GM18951 (cell line): ENCODE measurements at regions not wholly inside any gene's neighbourhood (a gene's known extent, or its start where the extent isn't known, plus 50 kb on each side); places are given as distances from the start of the nearest gene placed in this dataset.

Source experiments
- POLR2A ChIP-seq: IDR thresholded peaks from 4 replicates; pipeline ENCODE4 v1.6.1; 2011; ENCODE audit warnings: mild to moderate bottlenecking; ENCODE audit not compliant: insufficient read length, insufficient read depth; ENCODE audit errors: extremely low read depth
- in situ Hi-C: fragments of 300-500 bp; cut with MboI; formaldehyde crosslinking; loops from one replicate; pipeline ENCODE4 v1.12.0; 2022; ENCODE audit warnings: low sequenced_read_pairs, mixed read lengths, inconsistent platforms; ENCODE audit not compliant: unreplicated experiment

DNA sequence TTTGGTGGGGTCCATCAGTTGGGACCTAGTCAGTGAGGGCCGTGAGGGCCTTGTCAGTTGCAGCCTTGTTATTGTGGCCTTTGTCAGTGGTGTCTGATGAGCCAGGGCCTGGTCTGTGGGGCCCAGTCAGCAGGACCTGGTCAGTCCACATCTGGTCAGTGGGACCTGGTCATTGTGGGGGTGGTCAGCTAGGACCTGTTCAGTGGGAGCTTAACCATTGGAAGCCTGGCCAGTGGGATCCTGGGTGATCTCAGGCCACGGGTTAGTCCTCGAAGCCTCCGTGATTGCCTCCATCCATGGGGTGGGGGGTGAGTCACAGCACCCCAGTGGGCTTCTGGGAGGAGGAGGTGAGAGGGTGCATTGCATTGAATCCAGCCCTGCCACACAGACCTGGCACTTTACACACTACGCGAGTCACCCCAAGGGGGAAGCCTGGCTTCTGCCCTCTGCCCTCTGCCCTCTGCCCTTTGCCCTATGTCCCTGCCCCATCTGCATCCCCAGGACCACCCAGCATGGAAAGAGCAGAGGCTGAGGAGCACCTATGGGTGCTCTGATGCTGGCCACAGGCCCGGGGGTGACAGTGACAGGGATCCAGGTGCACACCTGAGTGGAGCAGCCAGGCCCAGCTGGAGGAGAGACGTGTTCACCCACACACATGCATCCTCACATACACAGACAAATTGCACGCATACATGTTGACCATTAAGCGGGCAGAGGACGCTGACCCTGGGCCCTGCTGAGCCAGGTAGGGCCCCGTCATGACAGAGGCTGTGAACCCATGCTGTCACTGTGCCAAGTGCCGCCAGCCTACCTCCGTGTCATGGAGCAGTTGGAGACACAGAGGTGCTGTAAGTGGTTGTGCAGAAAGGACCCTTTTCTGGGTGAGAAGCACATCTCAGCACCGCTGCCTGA is 59.8 kb upstream of the TPM4 start:
- in situ Hi-C loops, result no loop called here
- no peak for TF ChIP-seq POLR2A

DNA sequence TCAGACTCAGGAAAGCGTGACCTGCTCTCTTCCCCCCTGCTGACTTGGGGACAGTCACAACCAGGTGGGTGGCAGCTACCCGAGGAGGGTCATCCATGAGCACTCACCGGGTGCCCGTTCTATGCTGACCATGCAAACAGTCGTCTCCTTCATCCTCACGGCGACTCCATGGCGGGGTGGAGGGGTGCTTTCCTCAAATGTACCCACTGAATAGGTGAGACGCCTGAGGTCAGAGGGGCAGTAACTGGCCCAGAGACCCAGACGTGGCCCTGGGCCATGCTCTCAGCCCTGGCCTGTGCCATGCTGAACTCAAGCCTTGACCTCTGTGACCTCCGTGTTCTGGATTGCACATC is 59.2 kb upstream of the TPM4 start:
- TF ChIP-seq POLR2A, result no peak
- in situ Hi-C loops, result no loop called here

DNA sequence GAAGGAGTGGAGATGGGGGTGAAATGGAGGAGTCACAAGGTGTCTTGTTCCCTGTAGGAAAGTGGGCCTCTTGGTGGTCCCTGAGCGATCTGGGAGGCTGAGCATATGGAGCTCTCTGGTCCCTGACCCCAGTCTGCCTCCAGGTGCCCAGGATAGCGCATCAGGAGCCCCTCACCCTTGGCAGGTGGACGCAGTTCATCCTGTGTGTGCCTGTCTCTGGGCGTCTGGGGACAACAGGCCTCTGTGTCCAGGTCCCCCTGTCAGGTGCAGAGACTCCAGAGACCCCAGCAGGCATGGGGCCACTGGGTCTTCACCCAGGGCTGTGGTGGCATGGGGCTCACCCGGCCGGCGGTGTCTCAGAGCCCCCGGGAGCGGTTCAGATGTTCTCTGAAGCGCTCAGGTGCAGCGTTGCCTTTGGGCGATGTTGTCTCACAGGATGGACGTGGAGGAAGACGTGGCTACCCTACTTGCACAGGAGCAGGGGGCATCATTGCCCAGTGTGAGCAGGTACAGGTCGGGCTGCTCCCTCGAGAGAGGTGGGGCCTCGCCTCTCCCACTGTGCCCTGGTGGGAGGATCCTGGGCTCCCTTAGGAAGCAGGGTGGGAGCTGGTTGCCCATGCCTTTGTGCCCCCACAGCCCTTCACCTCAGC is 58.1 kb upstream of the TPM4 start:
- in situ Hi-C loops, result no loop called here
- TF ChIP-seq POLR2A, result no peak

DNA sequence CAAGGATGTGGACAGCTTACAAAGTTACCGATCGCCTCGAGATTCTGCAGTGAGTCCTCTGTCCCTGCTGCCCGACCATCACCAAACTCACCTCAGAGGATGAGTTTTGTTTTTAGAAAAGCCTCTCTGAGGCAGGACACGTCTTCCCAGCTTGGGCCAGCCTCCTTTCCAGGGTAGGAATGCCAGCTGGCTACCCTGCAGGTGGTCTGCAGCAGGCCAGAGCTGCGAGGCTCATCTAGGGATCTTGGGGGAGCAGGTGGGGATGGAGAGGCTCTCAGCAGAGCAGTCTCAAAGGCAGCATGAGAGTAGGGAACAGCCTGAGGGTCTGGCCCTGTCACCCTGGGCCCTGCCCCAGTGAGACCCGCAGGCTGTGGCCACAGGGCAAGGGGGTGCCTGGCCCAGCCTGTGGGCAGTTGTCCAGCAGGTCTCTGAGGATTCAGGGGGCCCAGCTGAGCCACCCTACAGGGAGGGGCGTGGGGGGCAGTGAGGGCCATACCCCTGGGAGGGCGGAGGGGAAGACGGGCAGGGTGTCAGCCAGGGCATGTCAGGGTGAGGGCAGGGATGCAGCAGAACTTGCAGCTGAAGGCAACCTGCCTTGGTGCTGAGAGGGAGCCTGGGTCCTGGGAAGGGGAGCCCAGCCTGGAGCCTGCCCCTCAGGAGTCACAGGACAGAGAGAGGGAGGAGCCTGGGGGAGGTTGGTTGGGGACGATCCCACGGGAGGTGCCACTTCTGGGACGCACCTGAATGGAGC is 57.3 kb upstream of the TPM4 start:
- TF ChIP-seq POLR2A, result no peak
- in situ Hi-C loops, result no loop called here

DNA sequence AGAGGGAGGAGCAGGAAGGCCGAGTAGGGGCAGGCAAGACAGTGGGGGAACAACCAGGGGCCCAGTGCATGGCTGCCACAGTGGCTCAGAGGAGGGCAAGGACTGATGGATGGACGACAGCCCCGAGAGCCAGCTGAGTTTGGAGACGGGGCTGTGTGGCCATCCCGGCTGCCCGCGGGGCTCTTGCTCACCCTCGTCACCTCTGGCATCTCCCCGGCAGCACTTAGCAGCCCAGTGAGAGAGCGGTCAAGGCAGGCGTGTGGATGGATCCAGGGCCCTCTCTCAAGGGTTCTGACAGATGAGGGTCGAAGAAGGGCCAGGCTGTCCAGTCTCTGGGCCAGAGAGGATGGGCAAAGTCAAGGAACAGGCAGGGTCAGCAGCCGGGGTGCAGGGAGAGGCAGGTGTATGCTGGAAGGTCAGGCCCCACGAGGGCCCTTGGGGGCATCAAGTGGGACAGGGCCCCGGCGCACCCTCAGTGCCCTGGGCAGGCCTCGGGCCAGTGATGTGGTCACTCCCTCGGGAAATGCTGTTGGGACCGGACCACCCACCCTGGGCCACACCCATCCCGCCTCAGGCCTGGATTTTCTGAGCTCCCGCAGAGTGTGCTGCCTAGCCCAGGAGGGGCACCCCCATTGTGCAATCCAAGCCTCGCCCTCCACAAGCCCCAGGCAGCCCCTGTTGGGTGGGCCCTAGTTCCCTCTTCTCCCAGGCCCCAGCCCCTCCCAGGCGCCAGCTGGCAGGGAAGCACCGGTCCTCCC is 56.4 kb upstream of the TPM4 start:
- TF ChIP-seq POLR2A, result no peak
- in situ Hi-C loops, result no loop called here

DNA sequence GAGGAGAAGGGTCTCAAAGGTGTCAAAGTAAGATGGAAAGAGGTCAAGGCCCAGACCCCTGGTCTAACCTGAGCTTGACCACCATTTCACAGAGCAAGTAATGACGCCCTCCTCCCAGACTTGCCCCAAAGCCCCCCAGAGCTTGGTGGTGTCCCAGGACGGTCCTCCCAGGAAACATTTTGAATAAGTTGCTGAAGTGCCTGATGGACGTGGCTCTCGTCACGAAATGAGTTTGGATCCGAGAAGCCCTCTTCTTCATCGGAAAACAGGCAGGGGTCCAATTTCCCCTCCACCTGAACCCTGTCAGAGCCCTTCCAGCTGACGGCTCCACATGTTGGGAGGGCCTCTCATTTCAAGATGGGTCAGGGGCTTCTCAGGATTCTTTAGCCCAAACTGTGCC is 54.5 kb upstream of the TPM4 start:
- TF ChIP-seq POLR2A, result no peak
- in situ Hi-C loops, result no loop called here

DNA sequence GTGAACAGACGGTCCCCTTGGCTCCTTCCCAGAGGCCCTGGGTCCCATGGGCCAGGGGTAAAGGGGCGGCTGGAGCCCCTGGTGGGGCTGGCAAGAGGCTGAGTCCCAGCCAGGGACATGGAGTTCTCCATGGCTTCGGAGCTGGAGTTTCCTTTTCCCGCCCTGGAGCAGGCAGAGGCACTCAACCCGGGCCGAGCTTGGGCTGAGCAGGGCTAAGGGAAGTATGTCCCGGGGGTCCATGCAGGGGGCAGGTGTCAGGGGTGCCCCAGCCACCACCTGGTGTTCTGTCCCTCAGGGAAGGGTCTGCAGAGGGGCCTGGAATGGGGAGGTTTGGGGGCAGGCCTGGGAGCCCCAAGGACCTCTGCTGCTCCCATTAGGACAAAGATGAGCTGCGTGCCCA is 54.0 kb upstream of the TPM4 start:
- in situ Hi-C loops, result no loop called here
- TF ChIP-seq POLR2A, result no peak

DNA sequence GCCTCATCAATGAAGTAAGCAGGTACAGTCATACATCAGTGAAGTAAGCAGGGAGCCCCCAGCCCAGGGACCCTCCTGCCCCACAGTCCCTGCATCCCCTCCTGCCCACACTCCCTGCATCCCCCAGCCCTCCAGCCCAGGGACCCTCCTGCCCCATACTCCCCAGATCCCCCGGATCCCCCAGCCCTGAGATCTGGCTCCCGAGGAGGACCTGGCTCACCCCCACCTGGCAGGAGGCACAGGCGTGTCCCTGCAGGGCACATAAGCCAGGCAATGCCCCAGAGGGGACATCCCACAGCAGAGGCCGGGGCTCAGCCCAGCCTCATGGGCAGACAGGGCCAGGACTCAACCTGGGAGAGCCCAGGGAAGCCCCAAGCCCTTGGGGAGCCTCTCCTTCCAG is 53.6 kb upstream of the TPM4 start:
- no peak for TF ChIP-seq POLR2A
- in situ Hi-C loops, result no loop called here

DNA sequence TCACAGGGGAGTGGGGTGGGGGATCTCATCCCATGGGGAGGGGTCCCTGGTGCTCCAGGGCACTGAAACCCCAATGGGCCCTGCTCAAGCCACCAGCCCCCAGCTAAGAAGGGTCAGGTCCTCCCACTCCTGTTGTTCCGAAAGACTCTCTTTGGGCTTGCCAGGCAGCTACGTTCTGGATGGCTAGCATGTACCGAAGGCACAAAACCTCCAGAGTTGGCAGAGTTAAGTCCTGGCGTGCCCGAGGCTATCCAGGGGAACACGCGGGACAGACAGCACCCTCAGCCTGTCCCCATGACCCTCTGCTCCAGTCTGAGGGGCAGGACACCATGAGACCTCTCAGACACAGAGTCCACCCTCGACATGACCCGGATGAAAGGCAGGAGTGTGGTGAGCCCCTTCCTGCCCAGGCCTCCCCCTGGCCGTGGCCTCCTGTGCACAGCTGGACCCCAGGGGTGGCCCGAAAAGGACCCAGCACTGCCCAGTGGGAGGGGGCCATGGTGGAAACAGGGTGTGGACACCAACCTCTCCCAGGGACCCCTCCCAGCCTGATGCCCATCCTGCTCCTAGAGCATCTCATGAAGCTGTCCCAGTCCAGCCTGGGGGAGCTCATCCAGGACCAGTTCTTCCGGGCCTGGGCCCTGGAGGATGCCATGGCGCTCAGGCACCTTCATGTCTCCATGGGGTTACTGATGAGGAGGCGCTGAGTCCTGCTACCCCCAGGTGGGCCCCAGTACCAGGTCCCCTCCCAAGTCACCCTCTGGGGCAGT is 53.0 kb upstream of the TPM4 start:
- TF ChIP-seq POLR2A, result no peak
- in situ Hi-C loops, result no loop called here

DNA sequence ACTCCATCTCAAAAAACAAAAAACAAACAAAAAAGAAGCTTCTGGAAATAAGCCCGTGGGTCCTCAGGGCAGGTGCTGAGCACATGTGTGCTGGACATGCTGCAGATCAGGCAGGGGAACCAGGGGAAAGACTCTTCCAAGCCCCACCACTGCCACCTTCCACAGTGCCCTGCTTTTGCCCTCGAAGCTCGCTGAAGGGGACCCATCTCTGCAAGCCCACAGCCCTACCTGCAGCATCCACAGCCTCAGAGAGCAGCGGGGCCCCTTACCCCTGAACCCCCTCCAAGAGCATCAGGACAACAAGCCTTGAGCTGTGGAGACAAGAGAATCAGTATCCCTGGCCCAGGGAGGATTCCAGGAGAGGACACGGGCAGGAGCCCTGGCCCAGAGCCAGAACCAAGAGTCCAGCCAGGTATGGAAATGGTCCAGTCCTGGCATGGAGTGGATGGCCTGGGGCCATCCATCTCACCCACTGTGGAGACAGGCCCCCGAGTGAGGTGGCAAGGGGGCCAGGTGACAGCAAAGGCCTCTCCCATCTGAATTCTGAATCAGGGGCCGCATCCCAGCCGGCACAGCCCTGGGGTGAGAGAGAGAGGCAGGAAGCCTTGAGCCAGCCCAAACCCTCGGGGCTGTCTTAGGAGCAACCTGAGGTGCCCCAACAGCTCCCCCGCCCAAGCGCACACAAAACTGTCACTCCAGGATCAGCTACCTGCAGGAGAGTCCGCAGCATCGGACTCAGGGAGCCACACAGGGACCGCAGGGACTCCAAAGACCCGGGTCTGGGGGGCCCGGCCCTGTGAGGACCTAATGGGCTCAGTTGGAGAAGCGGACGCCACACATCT is 51.8 kb upstream of the TPM4 start:
- no peak for TF ChIP-seq POLR2A
- in situ Hi-C loops, result no loop called here
